Duodenal mucosa (tissue), 2 donors: ENCODE measurements at regions not wholly inside any gene's neighbourhood (a gene's known extent, or its start where the extent isn't known, plus 50 kb on each side); places are given as distances from the start of the nearest gene placed in this dataset.
"Not testable (repeated sequence)": the region's sequence is repeated elsewhere in the genome, so short reads cannot be mapped to it uniquely, and the experiment has no call there.

Experiments
- H3K27ac ChIP-seq: one replicate; pipeline ENCODE4 v1.7.0; 2013; ENCODE audit warnings: low read depth, low read length
- H3K27me3 ChIP-seq, 2 donors: one replicate each; pipeline ENCODE4 v1.7.0; 2013; ENCODE audit warnings: low read length in 2 of 2, control low read depth in 1 of 2; ENCODE audit not compliant: insufficient read depth in 2 of 2, control insufficient read depth in 1 of 2
- H3K36me3 ChIP-seq, 2 donors: one replicate each; pipeline ENCODE4 v1.7.0; 2013; ENCODE audit warnings: low read length in 2 of 2, control low read depth in 1 of 2; ENCODE audit not compliant: insufficient read depth in 2 of 2, control insufficient read depth in 1 of 2
- H3K4me1 ChIP-seq, 2 donors: one replicate each; pipeline ENCODE4 v1.7.0; 2013; ENCODE audit warnings: low read length in 2 of 2, control low read depth in 1 of 2; ENCODE audit not compliant: insufficient read depth in 2 of 2, control insufficient read depth in 1 of 2
- H3K4me3 ChIP-seq, 2 donors: one replicate each; pipeline ENCODE4 v1.7.0; 2013; ENCODE audit warnings: low read length in 2 of 2, low read depth in 1 of 2
- H3K9ac ChIP-seq, 2 donors: one replicate each; pipeline ENCODE4 v1.7.0; 2013; ENCODE audit warnings: low read length in 2 of 2, low read depth in 1 of 2
- H3K9me3 ChIP-seq, 2 donors: one replicate each; pipeline ENCODE4 v1.7.0; 2013; ENCODE audit warnings: low read length in 2 of 2, control low read depth in 1 of 2; ENCODE audit not compliant: control insufficient read depth in 1 of 2

- Histone ChIP-seq H3K27ac (no peak overlapping the region), H3K4me3 (no peak overlapping the region), H3K4me1 (no peaks in the 10 kb centered on the region), H3K27me3 (no peaks in the 10 kb centered on the region), H3K36me3 (no peaks in the 10 kb centered on the region), H3K9ac (no peak overlapping the region), H3K9me3 (no peaks in the 10 kb centered on the region)
These were observed 426.2 kb upstream of the BCHE start for GRCh38 chr3:166263460-166263859.

- H3K4me1 ChIP-seq, H3K27ac ChIP-seq, H3K4me3 ChIP-seq, H3K9ac ChIP-seq, H3K36me3 ChIP-seq, H3K27me3 ChIP-seq, H3K9me3 ChIP-seq: not testable (repeated sequence)
These were observed 421.1 kb upstream of the BCHE start for GRCh38 chr3:166258293-166258850.

GRCh38 chr3:166257715-166258114 is 420.5 kb upstream of the BCHE start:
- H3K27me3 ChIP-seq: no peaks in the 10 kb centered on the region
- H3K4me3 ChIP-seq: no peak overlapping the region
- H3K4me1 ChIP-seq: no peaks in the 10 kb centered on the region
- H3K9me3 ChIP-seq: no peaks in the 10 kb centered on the region
- H3K27ac ChIP-seq: no peak overlapping the region
- H3K36me3 ChIP-seq: no peaks in the 10 kb centered on the region
- no peak overlapping the region for H3K9ac ChIP-seq

GRCh38 chr3:166248784-166249183 is 411.6 kb upstream of the BCHE start:
- Histone ChIP-seq H3K4me1 (no peaks in the 10 kb centered on the region), H3K4me3 (no peak overlapping the region), H3K27me3 (no peaks in the 10 kb centered on the region), H3K9ac (no peak overlapping the region), H3K9me3 (no peaks in the 10 kb centered on the region), H3K27ac (no peak overlapping the region), H3K36me3 (no peaks in the 10 kb centered on the region)

GRCh38 chr3:166243511-166243910 is 406.3 kb upstream of the BCHE start:
- H3K27me3 ChIP-seq: no peaks in the 10 kb centered on the region
- no peak overlapping the region for H3K4me3 ChIP-seq
- no peaks in the 10 kb centered on the region for H3K4me1 ChIP-seq
- no peaks in the 10 kb centered on the region for H3K36me3 ChIP-seq
- H3K9ac ChIP-seq: no peak overlapping the region
- no peaks in the 10 kb centered on the region for H3K9me3 ChIP-seq
- H3K27ac ChIP-seq: no peak overlapping the region

GRCh38 chr3:166223120-166223519 is 385.9 kb upstream of the BCHE start:
- Histone ChIP-seq H3K9me3 (no peaks in the 10 kb centered on the region), H3K4me3 (no peak overlapping the region), H3K27ac (no peak overlapping the region), H3K36me3 (no peaks in the 10 kb centered on the region), H3K4me1 (no peaks in the 10 kb centered on the region), H3K9ac (no peak overlapping the region), H3K27me3 (no peaks in the 10 kb centered on the region)

- Histone ChIP-seq H3K27me3 (no peaks in the 10 kb centered on the region), H3K9me3 (no peaks in the 10 kb centered on the region), H3K27ac (no peak overlapping the region), H3K4me1 (no peaks in the 10 kb centered on the region), H3K4me3 (no peak overlapping the region), H3K36me3 (no peaks in the 10 kb centered on the region), H3K9ac (no peak overlapping the region)
These were observed 374.2 kb upstream of the BCHE start for GRCh38 chr3:166211451-166211850.

GRCh38 chr3:166209701-166210100 is 372.5 kb upstream of the BCHE start:
- no peaks in the 10 kb centered on the region for H3K27me3 ChIP-seq
- no peak overlapping the region for H3K27ac ChIP-seq
- H3K9me3 ChIP-seq: no peaks in the 10 kb centered on the region
- no peaks in the 10 kb centered on the region for H3K4me1 ChIP-seq
- H3K9ac ChIP-seq: no peak overlapping the region
- H3K4me3 ChIP-seq: no peak overlapping the region
- no peaks in the 10 kb centered on the region for H3K36me3 ChIP-seq

GRCh38 chr3:166205158-166205557 is 367.9 kb upstream of the BCHE start:
- no peak overlapping the region for H3K9ac ChIP-seq
- no peak overlapping the region for H3K4me3 ChIP-seq
- no peaks in the 10 kb centered on the region for H3K4me1 ChIP-seq
- no peaks in the 10 kb centered on the region for H3K9me3 ChIP-seq
- no peaks in the 10 kb centered on the region for H3K36me3 ChIP-seq
- no peaks in the 10 kb centered on the region for H3K27me3 ChIP-seq
- H3K27ac ChIP-seq: no peak overlapping the region

GRCh38 chr3:166201476-166201875 is 364.3 kb upstream of the BCHE start:
- no peak overlapping the region for H3K27ac ChIP-seq
- H3K4me1 ChIP-seq: no peaks in the 10 kb centered on the region
- no peaks in the 10 kb centered on the region for H3K36me3 ChIP-seq
- H3K27me3 ChIP-seq: no peaks in the 10 kb centered on the region
- H3K9me3 ChIP-seq: no peaks in the 10 kb centered on the region
- no peak overlapping the region for H3K9ac ChIP-seq
- H3K4me3 ChIP-seq: no peak overlapping the region

GRCh38 chr3:166199491-166199890 is 362.3 kb upstream of the BCHE start:
- no peaks in the 10 kb centered on the region for H3K9me3 ChIP-seq
- H3K27ac ChIP-seq: no peak overlapping the region
- H3K4me3 ChIP-seq: no peak overlapping the region
- H3K4me1 ChIP-seq: no peaks in the 10 kb centered on the region
- no peak overlapping the region for H3K9ac ChIP-seq
- H3K36me3 ChIP-seq: no peaks in the 10 kb centered on the region
- H3K27me3 ChIP-seq: no peaks in the 10 kb centered on the region
